IMR-90 (cell line): ENCODE measurements at regions not wholly inside any gene's neighbourhood (a gene's known extent, or its start where the extent isn't known, plus 50 kb on each side); places are given as distances from the start of the nearest gene placed in this dataset.

Source experiments
- MXI1 ChIP-seq: IDR thresholded peaks from 2 replicates; pipeline ENCODE4 v1.6.1; 2012; ENCODE audit warnings: low read depth, mild to moderate bottlenecking, low read length, moderate library complexity, borderline replicate concordance
- RFX5 ChIP-seq: IDR thresholded peaks from 2 replicates; pipeline ENCODE4 v1.8.0; 2012; ENCODE audit warnings: low read depth, mild to moderate bottlenecking, low read length, moderate library complexity

DNA sequence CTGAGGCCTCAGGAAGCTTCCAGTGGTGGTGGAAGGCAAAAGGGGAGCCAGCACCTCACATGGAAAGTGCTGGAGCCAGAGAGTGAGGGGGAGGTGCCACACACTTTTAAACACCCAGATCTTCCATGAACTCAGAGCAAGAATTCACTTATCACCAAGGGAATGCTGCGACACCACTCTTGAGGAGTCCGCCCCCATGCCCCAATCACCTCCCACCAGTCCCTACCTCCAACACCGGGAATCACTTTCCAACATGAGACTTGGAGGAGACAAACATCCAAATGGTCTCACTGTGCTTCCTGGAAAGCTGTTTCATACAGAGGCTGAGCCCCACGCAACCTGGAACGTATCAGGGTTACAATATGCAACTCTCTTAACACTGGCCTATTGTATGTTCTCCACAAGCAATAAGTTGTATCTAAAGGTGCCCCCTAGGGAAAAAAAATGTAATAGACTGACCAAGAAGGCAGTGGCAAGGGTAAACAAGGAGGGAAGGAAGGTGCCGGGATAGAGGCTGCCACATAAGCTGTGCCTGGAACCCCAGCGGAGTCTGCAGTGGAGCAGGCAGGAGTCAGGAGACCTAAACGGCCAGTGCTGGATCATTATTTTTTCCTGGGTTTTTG lies 106.7 kb upstream of the FOXF1 start:
- TF ChIP-seq RFX5, result no peak
- TF ChIP-seq MXI1, result no peak
